Central memory CD8-positive, alpha-beta T cell (primary cell): ENCODE measurements at regions not wholly inside any gene's neighbourhood (a gene's known extent, or its start where the extent isn't known, plus 50 kb on each side); places are given as distances from the start of the nearest gene placed in this dataset.
"Not testable (repeated sequence)": the region's sequence is repeated elsewhere in the genome, so short reads cannot be mapped to it uniquely, and the experiment has no call there.

Experiments used
- ATAC-seq: fragments of 150-1000 bp; cut with Tn5 transposase; replicated peaks from 2 replicates; pipeline ENCODE4 v1.10.0; 2022; ENCODE audit warnings: mild to moderate bottlenecking, moderate FRiP score, moderate number of reproducible peaks; ENCODE audit not compliant: poor library complexity, severe bottlenecking; ENCODE audit errors: extremely low read depth
- DNase-seq, 2 donors: peaks; one replicate each; pipeline ENCODE4 v3.0.0; 2021; ENCODE audit warnings: low spot score in 2 of 2
- H3K27ac Mint-ChIP-seq: one replicate; pipeline ENCODE4 v1.8.0; 2022; ENCODE audit warnings: low read depth, mild to moderate bottlenecking, moderate library complexity, mixed read lengths
- H3K27me3 Mint-ChIP-seq: one replicate; pipeline ENCODE4 v1.8.0; 2022; ENCODE audit warnings: mixed read lengths
- H3K36me3 Mint-ChIP-seq: one replicate; pipeline ENCODE4 v1.8.0; 2022; ENCODE audit warnings: mild to moderate bottlenecking, moderate library complexity, mixed read lengths; ENCODE audit not compliant: insufficient read depth
- H3K4me1 Mint-ChIP-seq: one replicate; pipeline ENCODE4 v1.8.0; 2022; ENCODE audit warnings: mixed read lengths
- H3K4me3 Mint-ChIP-seq: one replicate; pipeline ENCODE4 v1.8.0; 2022; ENCODE audit warnings: mild to moderate bottlenecking, moderate library complexity, mixed read lengths
- H3K9me3 Mint-ChIP-seq: one replicate; pipeline ENCODE4 v1.8.0; 2022; ENCODE audit warnings: mixed read lengths

- H3K4me1 Mint-ChIP-seq, result no peaks in the 10 kb centered on the region
- H3K9me3 Mint-ChIP-seq, result no peaks in the 10 kb centered on the region
- H3K27ac Mint-ChIP-seq, result no peak overlapping the region
- ATAC-seq (no peak), DNase-seq (no peak)
- H3K4me3 Mint-ChIP-seq, result no peak overlapping the region
- no peaks in the 10 kb centered on the region for H3K27me3 Mint-ChIP-seq
- no peaks in the 10 kb centered on the region for H3K36me3 Mint-ChIP-seq
These were observed 201.1 kb upstream of the C1orf87 start for GRCh38 chr1:60274422-60275290.

- Mint-ChIP-seq H3K9me3 (no peaks in the 10 kb centered on the region), H3K36me3 (no peaks in the 10 kb centered on the region), H3K27me3 (no peaks in the 10 kb centered on the region), H3K4me1 (no peaks in the 10 kb centered on the region), H3K27ac (no peak overlapping the region), H3K4me3 (no peak overlapping the region)
- DNase-seq (no peak), ATAC-seq (no peak)
These were observed 199.6 kb upstream of the C1orf87 start for GRCh38 chr1:60273185-60273584.

GRCh38 chr1:60271041-60271440 is 197.5 kb upstream of the C1orf87 start:
- H3K36me3 Mint-ChIP-seq, result no peaks in the 10 kb centered on the region
- H3K27me3 Mint-ChIP-seq, result no peaks in the 10 kb centered on the region
- no peaks in the 10 kb centered on the region for H3K4me1 Mint-ChIP-seq
- no peak for ATAC-seq
- H3K4me3 Mint-ChIP-seq, result no peak overlapping the region
- H3K9me3 Mint-ChIP-seq, result no peaks in the 10 kb centered on the region
- H3K27ac Mint-ChIP-seq, result no peak overlapping the region
- DNase-seq, result no peak

- H3K4me1 Mint-ChIP-seq, result no peaks in the 10 kb centered on the region
- no peak overlapping the region for H3K4me3 Mint-ChIP-seq
- ATAC-seq, result no peak
- H3K27ac Mint-ChIP-seq, result no peak overlapping the region
- no peak for DNase-seq
- no peaks in the 10 kb centered on the region for H3K27me3 Mint-ChIP-seq
- H3K9me3 Mint-ChIP-seq, result no peaks in the 10 kb centered on the region
- H3K36me3 Mint-ChIP-seq, result no peaks in the 10 kb centered on the region
These were observed 194.9 kb upstream of the C1orf87 start for GRCh38 chr1:60268451-60268850.

- ATAC-seq, result no peak
- no peaks in the 10 kb centered on the region for H3K36me3 Mint-ChIP-seq
- no peaks in the 10 kb centered on the region for H3K4me1 Mint-ChIP-seq
- no peak for DNase-seq
- no peak overlapping the region for H3K27ac Mint-ChIP-seq
- H3K4me3 Mint-ChIP-seq, result no peak overlapping the region
- no peaks in the 10 kb centered on the region for H3K27me3 Mint-ChIP-seq
- H3K9me3 Mint-ChIP-seq, result no peaks in the 10 kb centered on the region
These were observed 192.3 kb upstream of the C1orf87 start for GRCh38 chr1:60265560-60266535.

- no peaks in the 10 kb centered on the region for H3K36me3 Mint-ChIP-seq
- H3K9me3 Mint-ChIP-seq, result no peaks in the 10 kb centered on the region
- no peak for ATAC-seq
- peaks cover 12% of the 10 kb centered on the region for H3K27me3 Mint-ChIP-seq
- no peak overlapping the region for H3K27ac Mint-ChIP-seq
- DNase-seq, result no peak
- H3K4me3 Mint-ChIP-seq, result no peak overlapping the region
- H3K4me1 Mint-ChIP-seq, result no peaks in the 10 kb centered on the region
These were observed 189.1 kb upstream of the C1orf87 start for GRCh38 chr1:60262701-60263100.

GRCh38 chr1:60257531-60257930 is 184.0 kb upstream of the C1orf87 start:
- H3K4me3 Mint-ChIP-seq, result no peak overlapping the region
- H3K36me3 Mint-ChIP-seq, result no peaks in the 10 kb centered on the region
- H3K9me3 Mint-ChIP-seq, result no peaks in the 10 kb centered on the region
- DNase-seq (no peak), ATAC-seq (no peak)
- H3K4me1 Mint-ChIP-seq, result no peaks in the 10 kb centered on the region
- peaks cover 12% of the 10 kb centered on the region for H3K27me3 Mint-ChIP-seq
- no peak overlapping the region for H3K27ac Mint-ChIP-seq

GRCh38 chr1:60255565-60255964 is 182.0 kb upstream of the C1orf87 start:
- Mint-ChIP-seq H3K36me3 (no peaks in the 10 kb centered on the region), H3K4me3 (no peak overlapping the region), H3K27ac (no peak overlapping the region), H3K4me1 (no peaks in the 10 kb centered on the region), H3K9me3 (no peaks in the 10 kb centered on the region), H3K27me3 (peaks cover 12% of the 10 kb centered on the region)
- DNase-seq (no peak), ATAC-seq (no peak)

GRCh38 chr1:60251426-60251825 is 177.9 kb upstream of the C1orf87 start:
- Mint-ChIP-seq H3K36me3 (no peaks in the 10 kb centered on the region), H3K27me3 (no peaks in the 10 kb centered on the region), H3K27ac (no peak overlapping the region), H3K4me1 (no peaks in the 10 kb centered on the region), H3K4me3 (no peak overlapping the region), H3K9me3 (no peaks in the 10 kb centered on the region)
- ATAC-seq (no peak), DNase-seq (no peak)

GRCh38 chr1:60247467-60247866 is 173.9 kb upstream of the C1orf87 start:
- DNase-seq, H3K36me3 Mint-ChIP-seq, H3K27ac Mint-ChIP-seq, H3K27me3 Mint-ChIP-seq, H3K4me1 Mint-ChIP-seq, ATAC-seq, H3K9me3 Mint-ChIP-seq, H3K4me3 Mint-ChIP-seq: not testable (repeated sequence)

GRCh38 chr1:60245324-60245723 is 171.8 kb upstream of the C1orf87 start:
- Mint-ChIP-seq H3K27ac (no peak overlapping the region), H3K9me3 (peaks cover 5% of the 10 kb centered on the region), H3K36me3 (no peaks in the 10 kb centered on the region), H3K4me1 (no peaks in the 10 kb centered on the region), H3K27me3 (no peaks in the 10 kb centered on the region), H3K4me3 (no peak overlapping the region)
- DNase-seq, result no peak
- no peak for ATAC-seq

- Mint-ChIP-seq H3K9me3 (peaks cover 5% of the 10 kb centered on the region), H3K4me1 (no peaks in the 10 kb centered on the region), H3K27ac (no peak overlapping the region), H3K4me3 (no peak overlapping the region), H3K27me3 (no peaks in the 10 kb centered on the region), H3K36me3 (no peaks in the 10 kb centered on the region)
- ATAC-seq, result no peak
- DNase-seq, result no peak
These were observed 171.3 kb upstream of the C1orf87 start for GRCh38 chr1:60244906-60245305.

- no peak overlapping the region for H3K4me3 Mint-ChIP-seq
- H3K27ac Mint-ChIP-seq, result no peak overlapping the region
- no peaks in the 10 kb centered on the region for H3K27me3 Mint-ChIP-seq
- ATAC-seq (no peak), DNase-seq (no peak)
- H3K36me3 Mint-ChIP-seq, result no peaks in the 10 kb centered on the region
- H3K4me1 Mint-ChIP-seq, result no peaks in the 10 kb centered on the region
- H3K9me3 Mint-ChIP-seq, result no peaks in the 10 kb centered on the region
These were observed 161.7 kb upstream of the C1orf87 start for GRCh38 chr1:60235275-60235674.
